ENCODE measurements at regions not wholly inside any gene's neighbourhood (a gene's known extent, or its start where the extent isn't known, plus 50 kb on each side); places are given as distances from the start of the nearest gene placed in this dataset.

GRCh38 chr6:164370773-164371172 is 938.6 kb downstream of the C6orf118 start:
- H3K4ac ChIP-seq (ENCODE audit: low read depth, low read length): no peak overlapping the region
- no peak overlapping the region for H3K4me2 ChIP-seq (ENCODE audit: low read depth, low read length)
- H3K56ac ChIP-seq (ENCODE audit: extremely low read depth, insufficient read depth, low read length): no peak overlapping the region
- dilution Hi-C loops (cut with HindIII; ENCODE audit: low sequenced_read_pairs, unreplicated experiment) (no loop called here), intact Hi-C loops (cut with micrococcal nuclease) (no loop called here), in situ Hi-C loops (cut with MboI; ENCODE audit: low sequenced_read_pairs) (no loop called here)
- H3K4me3 ChIP-seq (ENCODE audit: insufficient read depth, low read depth, low read length): no peak overlapping the region
- H2BK20ac ChIP-seq (ENCODE audit: low read depth, low read length): no peak overlapping the region
- H3K27me3 ChIP-seq (ENCODE audit: control insufficient read depth, insufficient read depth, low read length): no peaks in the 10 kb centered on the region
- H3K9me1 ChIP-seq (ENCODE audit: insufficient read depth, low read length): no peaks in the 10 kb centered on the region
- no peak overlapping the region for H3K27ac ChIP-seq (ENCODE audit: insufficient read depth, low read length)
- H3K9ac ChIP-seq (ENCODE audit: low read depth, low read length): no peak overlapping the region
- ATAC-seq (ENCODE audit: low read depth): no peak
- H4K20me1 ChIP-seq (ENCODE audit: insufficient read depth, low read length): no peaks in the 10 kb centered on the region
- CTCF ChIA-PET: no interaction called here
- no peak overlapping the region for H4K8ac ChIP-seq (ENCODE audit: low read depth in 2 of 2, low read length in 2 of 2)
- TF ChIP-seq MAFK (IDR thresholded peaks at IDR 0.05; ENCODE audit: low read depth, low read length) (no peak), RAD21 (IDR thresholded peaks at IDR 0.05; ENCODE audit: low read length) (no peak), NFE2L2 (IDR thresholded peaks at IDR 0.05; ENCODE audit: low read depth, low read length) (no peak), CTCF (conservative IDR thresholded peaks at IDR 0.05; ENCODE audit: low read depth, low read length) (no peak), MAZ (IDR thresholded peaks at IDR 0.05; ENCODE audit: borderline replicate concordance, low read depth, low read length) (no peak), FOS (IDR thresholded peaks at IDR 0.05; ENCODE audit: low read depth, low read length) (no peak), CEBPB (IDR thresholded peaks at IDR 0.05; ENCODE audit: low read depth, low read length) (no peak), RCOR1 (IDR thresholded peaks at IDR 0.05; ENCODE audit: insufficient replicate concordance, low read length) (no peak), RFX5 (IDR thresholded peaks at IDR 0.05; ENCODE audit: low read depth, low read length) (no peak), BHLHE40 (IDR thresholded peaks at IDR 0.05; ENCODE audit: low read depth, low read length) (no peak), USF2 (IDR thresholded peaks at IDR 0.05; ENCODE audit: low read depth, low read length) (no peak), CHD1 (IDR thresholded peaks at IDR 0.05; ENCODE audit: low read depth, low read length) (no peak), ELK1 (IDR thresholded peaks at IDR 0.05; ENCODE audit: borderline replicate concordance, low read depth, low read length) (no peak), POLR2A (IDR thresholded peaks at IDR 0.05; ENCODE audit: low read depth, low read length) (no peak), SMC3 (IDR thresholded peaks at IDR 0.05; ENCODE audit: low read depth, low read length) (no peak), MXI1 (IDR thresholded peaks at IDR 0.05; ENCODE audit: borderline replicate concordance, low read depth, low read length) (no peak)
- no peak overlapping the region for H3K14ac ChIP-seq (replicated peaks; ENCODE audit: low read depth, low read length)
- H4K5ac ChIP-seq (ENCODE audit: low read depth, low read length): no peak overlapping the region
- no peak overlapping the region for H2BK15ac ChIP-seq (ENCODE audit: low read depth, low read length)
- H3K79me1 ChIP-seq (ENCODE audit: low read depth in 1 of 2, low read length in 2 of 2): no peaks in the 10 kb centered on the region
- no peaks in the 10 kb centered on the region for H3K4me1 ChIP-seq (ENCODE audit: control insufficient read depth, insufficient read depth, low read length)
- H3K36me3 ChIP-seq (ENCODE audit: control insufficient read depth, insufficient read depth, low read length): no peaks in the 10 kb centered on the region
- H3K18ac ChIP-seq (ENCODE audit: low read depth, low read length): no peak overlapping the region
- no peak for DNase-seq
- no TSS peak for BruUV-seq (replicated peaks)
- POLR2A ChIA-PET (ENCODE audit: unreplicated experiment): no interaction called here
- peaks cover 10% of the 10 kb centered on the region for H3K9me3 ChIP-seq (ENCODE audit: control insufficient read depth, insufficient read depth, low read length)
- H2AK5ac ChIP-seq (ENCODE audit: low read depth, low read length): no peak overlapping the region
- no peak overlapping the region for H3K23ac ChIP-seq (ENCODE audit: low read depth, low read length)
- H2BK5ac ChIP-seq (ENCODE audit: low read depth, low read length, poor library complexity, severe bottlenecking): no peak overlapping the region
- H2AK9ac ChIP-seq (replicated peaks; ENCODE audit: low read depth, low read length, poor library complexity): no peak overlapping the region
- no peak overlapping the region for H4K91ac ChIP-seq (ENCODE audit: insufficient read depth, low read depth, low read length)
- H2AFZ ChIP-seq (replicated peaks; ENCODE audit: low read length, poor library complexity): no peak overlapping the region
- H2BK120ac ChIP-seq (ENCODE audit: low read depth, low read length): no peak overlapping the region

Measured in IMR-90 (cell line).